ENCODE measurements at regions not wholly inside any gene's neighbourhood (a gene's known extent, or its start where the extent isn't known, plus 50 kb on each side); places are given as distances from the start of the nearest gene placed in this dataset.

- DNase-seq (ENCODE audit: low read depth) = no peak
Measured at GRCh38 chr7:155181768-155182167, 111.6 kb downstream of the HTR5A start.

- no peak for DNase-seq (ENCODE audit: low read depth)
Measured at GRCh38 chr7:155182406-155182970, 112.4 kb downstream of the HTR5A start.

GRCh38 chr7:155183655-155184054, 113.5 kb downstream of the HTR5A start:
- no peak for DNase-seq (ENCODE audit: low read depth)

- DNase-seq (ENCODE audit: low read depth) = no peak
Measured at GRCh38 chr7:155184923-155185322, 112.8 kb upstream of the INSIG1 start.

- no peak for DNase-seq (ENCODE audit: low read depth)
Measured at GRCh38 chr7:155187061-155187785, 110.5 kb upstream of the INSIG1 start.

- no peak for DNase-seq (ENCODE audit: low read depth)
Measured at GRCh38 chr7:155188357-155188756, 109.3 kb upstream of the INSIG1 start.

GRCh38 chr7:155188821-155189581, 108.7 kb upstream of the INSIG1 start:
- peak; percentile 56 for DNase-seq (ENCODE audit: low read depth)

GRCh38 chr7:155189590-155189989, 108.1 kb upstream of the INSIG1 start:
- no peak for DNase-seq (ENCODE audit: low read depth)

GRCh38 chr7:155190688-155191087, 107.0 kb upstream of the INSIG1 start:
- DNase-seq (ENCODE audit: low read depth) = peak; percentile 17

GRCh38 chr7:155191137-155191536, 106.5 kb upstream of the INSIG1 start:
- DNase-seq (ENCODE audit: low read depth) = no peak

GRCh38 chr7:155191901-155192478, 105.7 kb upstream of the INSIG1 start:
- DNase-seq (ENCODE audit: low read depth) = no peak

- no peak for DNase-seq (ENCODE audit: low read depth)
Measured at GRCh38 chr7:155192961-155193640, 104.6 kb upstream of the INSIG1 start.

GRCh38 chr7:155193716-155194115, 104.0 kb upstream of the INSIG1 start:
- no peak for DNase-seq (ENCODE audit: low read depth)

GRCh38 chr7:155194382-155195140, 103.1 kb upstream of the INSIG1 start:
- no peak for DNase-seq (ENCODE audit: low read depth)

- DNase-seq (ENCODE audit: low read depth) = no peak
Measured at GRCh38 chr7:155195939-155196523, 101.6 kb upstream of the INSIG1 start.

GRCh38 chr7:155198196-155198892, 99.3 kb upstream of the INSIG1 start:
- DNase-seq (ENCODE audit: low read depth) = no peak

- peak; percentile 72 for DNase-seq (ENCODE audit: low read depth)
Measured at GRCh38 chr7:155198901-155199845, 98.5 kb upstream of the INSIG1 start.

GRCh38 chr7:155201325-155202087, 96.2 kb upstream of the INSIG1 start:
- no peak for DNase-seq (ENCODE audit: low read depth)
